DMS53 treated with DMSO at 0.1 percent for 48 hours (cell line): ENCODE measurements at regions not wholly inside any gene's neighbourhood (a gene's known extent, or its start where the extent isn't known, plus 50 kb on each side); places are given as distances from the start of the nearest gene placed in this dataset.

Experiments
- DNase-seq: peaks from one replicate; lab custom pipeline; 2025; ENCODE audit not compliant: unreplicated experiment; lab: John Stamatoyannopoulos, UW

DNA sequence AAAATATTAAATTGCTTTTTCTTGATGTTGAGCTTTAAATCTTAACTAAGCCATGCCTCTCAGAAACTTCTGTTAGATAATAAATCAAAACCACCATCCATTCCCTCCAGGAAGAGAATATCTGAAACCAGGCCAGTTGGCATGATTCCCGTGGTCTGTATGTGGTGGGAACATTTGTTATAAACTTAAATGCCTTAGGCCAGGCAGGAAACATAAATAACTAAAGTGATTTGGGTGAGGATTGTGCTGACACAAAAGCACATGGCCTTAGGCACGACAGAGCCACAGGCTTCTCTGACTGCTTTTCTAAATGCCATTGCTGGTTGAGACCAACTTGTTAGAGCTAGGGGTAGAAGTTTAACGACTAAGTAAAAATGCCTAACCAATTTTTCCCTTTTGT, 255.9 kb downstream of the GABRG2 start:
- no peak for DNase-seq

DNA sequence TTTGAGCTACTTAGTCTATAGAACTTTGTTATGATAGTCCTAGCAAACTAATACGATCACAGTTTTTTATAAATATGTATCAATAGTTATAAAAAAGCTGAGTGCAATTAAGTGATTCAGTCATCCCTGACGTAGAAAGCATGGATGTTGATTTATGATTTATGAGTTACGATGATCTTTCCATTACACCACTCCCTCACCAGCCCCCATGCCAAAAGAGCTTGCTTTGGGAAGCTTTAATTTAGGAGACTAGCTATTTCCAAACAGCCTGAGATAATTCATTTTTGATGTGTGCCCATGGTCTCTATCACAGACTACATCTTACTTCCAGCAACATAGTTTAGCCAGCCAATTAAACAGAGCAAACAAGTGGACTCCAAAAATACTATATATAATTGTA, 256.8 kb downstream of the GABRG2 start:
- no peak for DNase-seq

- no peak for DNase-seq
These were observed 257.7 kb downstream of the GABRG2 start for GRCh38 chr5:162325143-162325727.

DNA sequence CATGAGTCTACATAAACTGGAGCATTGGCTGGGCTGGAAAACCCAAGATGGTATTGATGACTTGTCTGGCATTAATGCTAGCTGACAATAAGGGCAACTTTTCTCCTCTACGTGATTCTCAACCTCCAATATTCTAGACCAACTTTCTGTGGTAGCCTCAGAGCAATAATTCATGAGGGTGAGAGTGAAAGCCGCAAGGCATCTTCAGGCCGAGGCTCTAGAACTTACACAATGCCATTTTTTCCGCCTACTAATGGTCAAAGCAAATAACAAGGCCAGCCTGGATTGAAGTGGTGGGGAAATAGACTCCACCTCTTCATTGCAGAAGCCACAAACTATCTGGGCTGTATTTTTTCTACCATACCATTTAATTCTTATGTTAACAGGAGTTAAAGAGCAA, 267.4 kb downstream of the GABRG2 start:
- DNase-seq, result no peak

- no peak for DNase-seq
These were observed 292.9 kb downstream of the GABRG2 start for GRCh38 chr5:162360373-162360931.

DNA sequence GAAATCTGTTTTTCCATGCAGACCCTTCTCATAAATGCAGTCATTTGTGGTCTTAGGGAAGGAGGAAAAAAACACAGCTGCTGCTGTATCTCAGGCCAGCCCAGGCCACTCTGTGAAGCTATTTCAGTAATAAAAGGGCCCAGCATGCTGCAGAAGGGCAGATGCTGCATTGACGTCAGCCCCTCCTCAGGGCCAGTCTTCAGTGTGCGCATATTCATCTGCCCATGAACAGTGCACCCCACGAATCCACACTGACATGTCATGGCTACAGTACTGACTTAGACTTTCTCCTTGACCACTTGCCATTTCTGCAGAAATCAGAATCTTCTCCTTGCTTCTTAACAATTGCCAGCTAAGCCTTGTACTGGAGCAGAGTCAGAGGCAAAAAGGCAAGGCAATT, 304.7 kb downstream of the GABRG2 start:
- DNase-seq, result no peak

DNA sequence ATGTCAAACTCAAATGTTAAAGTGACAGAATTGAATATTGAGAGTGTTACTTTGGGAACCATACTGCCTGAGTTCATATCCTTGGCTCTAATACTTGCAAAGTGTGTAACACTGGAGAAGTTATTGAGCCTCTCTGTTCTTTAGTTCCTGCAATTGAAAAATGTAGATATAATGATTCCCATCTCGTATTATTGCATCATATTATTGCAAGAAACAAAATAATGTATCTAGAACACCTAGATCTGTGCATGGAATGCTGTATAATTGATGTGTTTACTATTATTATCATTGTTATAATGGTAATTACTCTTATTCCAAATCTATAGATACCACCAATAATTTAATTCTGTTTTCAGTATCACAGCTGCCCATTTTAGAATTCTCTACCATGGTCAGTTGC, 310.3 kb downstream of the GABRG2 start:
- DNase-seq, result no peak

DNA sequence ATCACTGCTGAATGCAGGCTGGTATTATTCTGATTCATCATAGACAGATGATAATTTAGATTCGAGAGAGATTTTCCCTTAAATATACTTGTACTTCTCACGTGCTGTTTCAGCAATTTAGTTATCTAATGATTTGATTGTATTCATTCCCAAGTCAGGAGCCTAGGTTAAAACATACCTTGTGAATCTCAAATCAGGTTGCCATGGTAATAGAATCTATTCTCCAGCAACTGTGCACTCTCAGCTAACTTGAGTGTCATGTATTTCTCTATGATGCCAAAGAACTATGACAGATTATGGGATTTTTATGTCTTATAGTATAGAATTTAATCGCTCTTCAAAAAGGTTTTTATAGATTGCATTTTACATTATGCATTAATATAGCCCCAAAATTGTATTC, 315.3 kb downstream of the GABRG2 start:
- DNase-seq, result no peak

DNA sequence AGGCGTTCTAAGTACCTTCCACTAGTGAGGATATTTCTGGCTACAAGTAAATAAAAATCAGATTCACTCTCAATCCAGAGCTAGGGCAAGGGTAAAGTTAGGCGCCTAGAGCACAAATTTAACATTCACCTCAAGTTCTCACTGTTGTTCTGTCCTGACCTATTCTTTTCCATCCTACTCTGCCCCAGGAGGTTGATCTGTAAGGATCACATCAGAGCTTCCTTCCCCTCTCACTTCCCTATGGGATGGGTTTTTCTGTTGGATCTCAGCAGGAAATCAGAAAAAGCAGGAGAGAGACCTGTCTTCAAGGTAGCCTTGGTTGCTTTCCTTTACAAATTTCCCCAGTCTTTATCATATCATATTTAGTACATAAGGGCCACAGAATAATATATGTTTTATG, 316.7 kb downstream of the GABRG2 start:
- no peak for DNase-seq

GRCh38 chr5:162391833-162392232, 324.3 kb downstream of the GABRG2 start:
- no peak for DNase-seq

DNA sequence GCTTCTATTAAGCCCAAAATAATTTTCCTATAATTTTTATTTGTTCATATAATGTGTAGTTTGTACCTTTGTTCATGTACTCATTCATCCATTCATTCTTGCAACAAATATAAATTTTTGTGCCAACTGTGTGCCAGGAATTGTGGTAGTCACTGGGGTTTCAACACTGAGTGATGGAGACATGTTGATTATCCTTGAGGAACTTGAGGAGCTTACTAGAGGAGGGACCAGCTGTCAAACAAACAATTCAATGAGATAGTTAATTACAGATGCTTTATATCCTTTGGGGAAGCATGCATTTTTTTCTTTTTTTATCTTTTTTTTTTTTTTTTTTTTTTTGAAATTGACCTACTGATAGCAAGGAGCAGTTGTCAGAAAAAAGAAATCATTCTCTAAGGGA, 324.8 kb downstream of the GABRG2 start:
- no peak for DNase-seq

DNA sequence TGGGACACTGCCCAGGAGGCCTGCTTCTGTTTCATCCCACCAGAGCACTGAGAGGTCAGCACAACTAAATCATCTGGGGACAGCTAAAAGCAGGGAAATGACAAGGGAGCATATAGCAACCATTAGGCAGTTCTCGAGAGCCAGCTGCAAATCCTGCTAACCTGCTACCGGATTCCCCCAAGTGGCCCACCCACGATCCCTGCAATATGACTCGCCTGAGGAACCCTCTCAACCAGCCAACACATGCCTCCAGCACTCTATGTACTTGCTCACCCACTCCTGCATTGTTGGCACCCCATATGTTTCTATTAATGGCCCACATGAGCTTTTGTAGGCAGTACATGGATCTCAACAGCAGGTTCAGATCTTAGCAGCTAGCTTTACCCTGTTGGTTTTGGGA, 326.0 kb downstream of the GABRG2 start:
- no peak for DNase-seq

DNA sequence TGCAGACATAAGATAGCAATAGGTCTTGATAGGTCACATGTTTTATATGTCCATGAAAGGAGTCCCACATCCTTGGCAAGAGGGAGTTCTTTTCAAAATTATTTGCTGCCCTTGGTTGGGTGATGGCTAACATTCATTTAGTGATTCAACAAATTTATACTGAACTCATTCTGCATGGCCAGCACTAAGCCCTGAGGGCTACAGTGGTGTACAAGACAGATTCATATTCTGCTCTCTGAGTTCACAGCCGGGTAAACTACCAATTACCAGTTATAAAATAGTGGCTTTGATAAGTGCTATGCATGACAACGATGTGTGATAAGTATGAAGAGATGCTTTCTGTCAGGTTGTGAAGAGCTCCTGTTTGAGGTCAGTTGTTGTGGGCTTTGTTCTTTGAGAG, 340.0 kb downstream of the GABRG2 start:
- peak; percentile 28 for DNase-seq

DNA sequence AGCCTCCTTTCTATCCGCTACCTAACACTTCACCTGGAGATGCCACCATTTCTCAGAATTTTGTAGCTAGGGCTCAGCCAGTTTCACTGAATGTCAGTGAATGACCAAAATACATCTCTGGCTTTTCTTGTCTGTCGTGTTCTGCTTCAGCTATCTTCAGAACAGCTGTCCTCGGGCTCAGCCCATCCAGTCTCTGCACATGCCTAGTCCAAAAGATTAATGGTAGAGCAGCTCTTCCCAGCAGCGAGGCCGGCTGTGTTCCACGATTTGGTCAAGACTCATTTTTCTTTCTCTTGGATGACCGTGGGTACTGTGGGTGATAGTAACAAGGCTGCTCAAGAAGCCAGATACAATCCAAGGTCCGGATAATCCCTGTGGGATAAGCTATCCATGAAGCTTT, 342.8 kb downstream of the GABRG2 start:
- DNase-seq, result no peak

DNA sequence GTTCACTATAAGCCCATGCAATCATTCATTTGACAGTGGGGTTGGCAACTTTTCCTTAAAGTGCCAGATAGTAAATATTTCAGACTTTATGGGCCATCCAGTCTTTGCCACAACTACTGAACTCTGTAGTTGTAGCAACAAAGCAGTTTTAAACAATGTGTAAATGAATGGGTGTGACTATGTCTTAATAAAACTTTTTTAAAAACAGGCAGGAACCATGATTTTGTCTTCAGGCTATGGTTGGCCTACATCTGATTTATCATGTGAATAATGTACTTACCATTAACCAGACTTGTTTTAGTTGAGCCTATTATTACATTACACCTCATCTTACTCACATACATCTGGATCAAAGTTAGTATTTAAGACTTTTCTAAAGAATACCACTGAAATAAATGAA, 361.6 kb downstream of the GABRG2 start:
- DNase-seq, result no peak

DNA sequence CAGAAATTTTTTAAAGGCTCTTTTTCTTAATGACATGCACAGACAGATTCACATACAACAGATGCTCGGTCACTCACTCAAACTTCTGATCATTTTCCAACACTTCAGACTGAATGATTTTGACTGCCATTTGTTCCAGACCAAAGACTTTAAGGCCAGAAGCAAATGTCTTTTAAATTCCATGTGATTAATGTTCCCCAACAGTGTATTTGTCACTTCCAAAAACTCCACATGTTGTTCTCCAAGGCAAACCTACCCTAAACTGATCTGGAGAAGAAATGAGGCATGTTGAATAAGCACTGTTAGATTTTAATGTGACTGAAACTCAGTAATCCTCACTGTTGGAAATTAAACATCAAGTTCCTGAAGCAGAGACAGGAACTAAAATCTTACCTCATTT, 366.7 kb downstream of the GABRG2 start:
- no peak for DNase-seq

DNA sequence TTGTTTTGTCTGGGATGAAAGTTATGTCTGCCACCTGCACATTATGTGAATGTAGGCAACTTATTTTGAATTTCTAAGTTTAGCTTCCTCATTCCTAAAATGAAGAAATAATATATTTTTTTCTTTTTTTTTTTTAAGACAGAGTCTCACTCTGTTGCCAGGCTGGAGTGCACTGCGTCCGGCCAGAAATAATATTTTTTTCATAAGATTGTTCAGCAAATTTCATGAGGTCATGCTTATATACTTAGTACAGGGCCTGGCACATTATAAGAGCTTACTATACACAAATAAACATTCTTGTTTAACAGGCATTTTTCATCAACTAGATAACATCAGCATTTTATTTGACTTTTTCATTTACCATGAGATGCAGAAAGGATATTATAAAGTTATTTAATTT, 368.5 kb downstream of the GABRG2 start:
- DNase-seq, result no peak

GRCh38 chr5:162444129-162444762, 376.7 kb downstream of the GABRG2 start:
- no peak for DNase-seq

DNA sequence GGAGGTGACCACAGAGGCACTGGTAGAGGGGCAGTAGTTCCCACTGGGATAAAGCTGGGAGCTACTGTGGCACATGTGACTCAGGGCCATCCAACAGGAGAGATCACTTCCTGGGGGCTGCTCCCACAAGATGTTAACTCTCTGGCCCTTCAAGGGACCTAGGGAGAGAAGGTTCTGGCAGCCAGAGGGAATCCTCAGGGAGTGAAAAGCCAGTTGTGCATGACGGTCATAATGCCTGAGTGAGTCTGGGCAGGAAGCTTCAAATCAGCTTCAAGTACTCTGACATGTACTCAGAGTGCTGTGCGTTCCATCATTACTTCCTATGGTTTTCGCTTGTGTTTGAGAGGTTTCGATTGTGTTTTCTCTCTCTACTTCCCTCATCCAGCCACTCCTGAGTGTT, 388.5 kb downstream of the GABRG2 start:
- DNase-seq, result no peak

DNA sequence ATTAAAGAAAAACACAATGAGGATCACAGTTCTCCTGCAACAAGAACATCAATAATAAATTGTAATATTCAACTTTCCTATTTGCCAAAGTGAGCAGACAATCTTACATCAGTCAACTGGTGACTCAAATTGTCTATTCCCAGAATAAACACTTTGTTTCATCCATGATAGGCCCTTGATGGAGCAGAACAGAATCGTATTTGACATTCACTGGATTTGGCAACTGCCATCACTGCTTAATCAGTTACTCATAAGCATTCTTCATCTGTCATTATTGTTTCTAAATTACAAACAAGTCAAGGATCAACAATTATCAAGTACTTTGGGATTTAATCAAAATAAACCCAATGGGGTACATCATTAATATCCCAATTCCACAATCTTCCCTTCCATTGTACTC, 398.4 kb downstream of the GABRG2 start:
- DNase-seq, result no peak

GRCh38 chr5:162473041-162473714, 405.6 kb downstream of the GABRG2 start:
- DNase-seq, result no peak

- no peak for DNase-seq
These were observed 406.7 kb downstream of the GABRG2 start for GRCh38 chr5:162474239-162474638.
